GM19372 (cell line): ENCODE measurements at regions not wholly inside any gene's neighbourhood (a gene's known extent, or its start where the extent isn't known, plus 50 kb on each side); places are given as distances from the start of the nearest gene placed in this dataset.

Experiments used
- ATAC-seq: cut with Tn5 transposase; IDR thresholded peaks from one replicate; pipeline ENCODE4 v1.9.1; 2021; ENCODE audit warnings: mild to moderate bottlenecking, low read depth, moderate library complexity; ENCODE audit not compliant: unreplicated experiment

- ATAC-seq, result no peak
Measured at GRCh38 chr6:141598487-141598886, 534.2 kb upstream of the GJE1 start.

GRCh38 chr6:141594874-141595273, 537.9 kb upstream of the GJE1 start:
- no peak for ATAC-seq

GRCh38 chr6:141593311-141593710, 539.4 kb upstream of the GJE1 start:
- ATAC-seq, result no peak

GRCh38 chr6:141587482-141588266, 545.1 kb upstream of the GJE1 start:
- no peak for ATAC-seq

GRCh38 chr6:141580988-141581552, 551.7 kb upstream of the GJE1 start:
- ATAC-seq, result no peak

GRCh38 chr6:141580131-141580530, 552.6 kb upstream of the GJE1 start:
- ATAC-seq, result no peak

- ATAC-seq, result no peak
Measured at GRCh38 chr6:141576751-141577150, 556.0 kb upstream of the GJE1 start.

GRCh38 chr6:141562851-141563763, 569.6 kb upstream of the GJE1 start:
- peak; percentile 91 for ATAC-seq

- ATAC-seq, result peak; percentile 43
Measured at GRCh38 chr6:141562186-141562811, 570.4 kb upstream of the GJE1 start.

- no peak for ATAC-seq
Measured at GRCh38 chr6:141561154-141561553, 571.6 kb upstream of the GJE1 start.

- peak; percentile 79 for ATAC-seq
Measured at GRCh38 chr6:141552463-141552862, 580.3 kb upstream of the GJE1 start.

- ATAC-seq, result no peak
Measured at GRCh38 chr6:141552031-141552430, 580.7 kb upstream of the GJE1 start.

- ATAC-seq, result no peak
Measured at GRCh38 chr6:141551318-141551717, 581.4 kb upstream of the GJE1 start.

GRCh38 chr6:141550471-141550870, 582.3 kb upstream of the GJE1 start:
- no peak for ATAC-seq

GRCh38 chr6:141548966-141549365, 583.8 kb upstream of the GJE1 start:
- ATAC-seq, result no peak

- ATAC-seq, result no peak
Measured at GRCh38 chr6:141541581-141542324, 591.0 kb upstream of the GJE1 start.

GRCh38 chr6:141540207-141540606, 592.5 kb upstream of the GJE1 start:
- no peak for ATAC-seq

GRCh38 chr6:141539617-141540016, 593.1 kb upstream of the GJE1 start:
- no peak for ATAC-seq

GRCh38 chr6:141532211-141532610, 600.5 kb upstream of the GJE1 start:
- ATAC-seq, result no peak

GRCh38 chr6:141531040-141531439, 601.7 kb upstream of the GJE1 start:
- ATAC-seq, result no peak
